NCI-H2196 (cell line): ENCODE measurements at regions not wholly inside any gene's neighbourhood (a gene's known extent, or its start where the extent isn't known, plus 50 kb on each side); places are given as distances from the start of the nearest gene placed in this dataset.
"Not testable (repeated sequence)": the region's sequence is repeated elsewhere in the genome, so short reads cannot be mapped to it uniquely, and the experiment has no call there.

ENCODE experiments used
- DNase-seq: peaks from one replicate; lab custom pipeline; 2025; ENCODE audit not compliant: unreplicated experiment; lab: John Stamatoyannopoulos, UW

GRCh38 chr10:29732918-29733317 is 98.1 kb upstream of the SVIL start:
- DNase-seq: no peak

GRCh38 chr10:29731760-29732159 is 97.0 kb upstream of the SVIL start:
- no peak for DNase-seq

DNA sequence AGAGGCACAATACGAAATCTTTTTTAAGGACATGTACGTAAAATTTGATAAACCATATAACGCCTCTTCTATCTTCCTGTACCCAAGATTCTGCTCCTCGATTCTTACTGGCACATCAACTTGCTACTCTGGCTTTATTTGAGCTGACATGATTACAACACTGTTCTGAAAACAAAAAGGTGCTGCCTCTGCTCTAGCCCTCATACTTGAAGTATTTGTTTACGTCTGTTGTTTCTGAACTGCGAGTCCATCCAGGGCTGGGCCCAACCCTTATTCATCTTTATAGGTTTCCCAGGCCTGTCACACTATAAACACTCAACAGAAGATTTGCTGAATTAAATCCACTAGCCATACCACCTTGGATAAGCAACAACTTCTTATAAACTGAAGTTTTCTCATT is 96.2 kb upstream of the SVIL start:
- DNase-seq: no peak

DNA sequence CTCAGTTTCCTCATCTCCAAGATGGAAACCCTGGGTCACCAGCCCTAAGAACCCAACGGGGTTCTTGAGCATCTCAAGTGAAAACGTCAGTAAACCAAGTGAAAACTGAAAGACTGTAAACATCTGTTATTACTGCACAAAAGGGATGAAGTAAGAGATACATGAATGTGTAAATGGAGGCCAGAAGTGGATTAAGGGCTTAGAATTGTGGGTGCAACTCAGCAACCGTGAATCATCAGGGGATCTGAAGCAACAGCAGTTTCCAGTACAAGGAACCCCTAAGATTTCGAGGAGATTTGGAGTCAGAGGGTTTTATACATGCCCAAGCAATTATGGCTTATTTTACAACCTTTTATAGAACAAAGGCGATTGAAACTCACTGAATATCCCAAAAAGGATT is 95.7 kb upstream of the SVIL start:
- no peak for DNase-seq

- no peak for DNase-seq
Observed at GRCh38 chr10:29728541-29729049, 93.8 kb upstream of the SVIL start.

- not testable (repeated sequence) for DNase-seq
Observed at GRCh38 chr10:29725927-29726326, 91.2 kb upstream of the SVIL start.

- DNase-seq: no peak
Observed at GRCh38 chr10:29725133-29725720, 90.5 kb upstream of the SVIL start.

DNA sequence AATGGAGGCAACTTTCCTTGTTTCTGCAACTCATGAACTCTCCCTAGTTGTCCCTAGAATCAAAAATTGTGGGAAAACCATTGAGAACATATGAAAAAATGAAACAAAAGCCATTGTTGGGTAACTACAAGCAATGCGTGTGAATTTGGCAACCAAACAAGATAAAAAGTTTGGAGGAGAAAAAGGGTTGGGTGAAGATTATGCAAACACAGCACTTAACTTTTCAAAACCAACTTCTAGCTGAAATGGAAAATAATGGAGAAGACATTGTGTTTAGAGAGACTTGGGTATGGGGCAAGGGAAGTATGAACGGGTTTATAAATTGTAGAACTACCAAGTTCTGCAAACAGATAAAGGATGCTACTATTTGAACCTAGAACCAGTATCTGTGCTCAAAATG is 89.0 kb upstream of the SVIL start:
- DNase-seq: no peak

DNA sequence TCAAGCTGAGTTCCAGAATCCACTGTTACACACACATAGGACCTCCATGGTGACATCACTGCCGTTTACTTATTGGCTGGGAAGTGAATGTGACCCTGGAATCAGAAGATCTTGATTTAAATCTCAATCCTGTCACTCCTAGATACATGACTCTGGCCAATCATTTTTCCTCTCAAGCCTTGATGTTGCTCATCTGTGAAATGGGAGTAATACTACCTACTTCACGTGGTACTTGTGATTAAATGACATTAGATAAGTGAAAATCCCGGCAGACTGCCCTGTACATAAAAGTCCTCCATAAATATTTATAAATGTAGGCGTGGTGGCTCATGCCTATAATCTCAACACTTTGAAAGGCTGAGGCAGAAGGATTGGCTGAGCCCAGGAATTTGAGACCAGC is 88.0 kb upstream of the SVIL start:
- no peak for DNase-seq

- DNase-seq: no peak
Observed at GRCh38 chr10:29720149-29720548, 85.4 kb upstream of the SVIL start.

GRCh38 chr10:29719281-29719675 is 84.5 kb upstream of the SVIL start:
- DNase-seq: no peak

DNA sequence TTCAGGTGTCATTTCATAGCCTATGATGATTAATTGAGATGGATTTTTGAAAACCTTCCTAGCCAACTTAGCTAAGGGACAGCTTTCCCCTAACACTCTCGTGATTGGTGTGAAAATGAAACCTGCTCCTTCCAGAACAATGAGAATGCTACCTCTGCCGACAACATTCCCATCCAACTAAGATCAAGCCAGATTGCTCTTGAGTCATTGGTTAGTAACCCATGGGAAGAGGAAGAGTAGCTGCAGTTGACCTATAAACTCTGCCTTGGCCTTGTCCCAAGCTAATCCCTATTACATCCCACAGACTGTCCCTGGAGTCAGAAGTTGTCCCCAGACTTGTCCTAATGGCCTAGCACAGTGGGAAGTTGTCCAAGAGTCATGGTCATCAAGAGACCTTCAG is 80.5 kb upstream of the SVIL start:
- no peak for DNase-seq

DNA sequence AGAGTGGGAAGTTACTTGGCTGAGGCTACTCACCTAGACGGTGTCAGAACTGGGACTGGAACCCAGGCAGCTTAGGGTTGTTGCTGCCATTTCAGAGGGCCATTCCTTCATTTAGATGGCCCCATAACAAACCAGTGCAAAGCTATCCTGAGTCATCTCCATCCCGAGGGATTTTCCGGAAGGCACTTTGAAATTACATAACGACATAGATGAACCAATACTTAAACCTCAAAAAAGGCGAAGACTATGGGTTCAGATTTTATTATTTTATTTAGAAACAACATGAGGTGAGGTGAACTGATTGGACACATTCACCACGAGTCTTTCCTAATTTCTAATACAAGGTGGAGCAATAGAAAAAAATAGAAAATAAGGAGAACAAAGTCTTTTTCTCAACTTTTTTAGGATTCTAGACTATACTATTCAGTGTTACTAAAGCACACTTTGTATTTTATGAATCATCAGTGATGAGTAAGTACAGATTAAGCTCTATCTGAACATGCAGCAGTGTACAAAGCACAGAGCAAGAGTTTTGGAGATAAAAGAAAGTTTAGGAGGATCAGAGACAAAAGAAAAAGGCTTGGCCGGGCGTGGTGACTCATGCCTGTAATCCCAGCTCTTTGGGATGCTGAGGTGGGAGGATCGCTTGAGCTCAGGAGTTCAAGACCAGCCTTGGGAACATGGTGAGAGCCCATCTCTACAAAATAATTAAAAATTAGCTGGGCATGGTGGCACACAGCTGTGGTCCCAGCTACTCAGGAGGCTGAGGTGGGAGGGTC is 79.5 kb upstream of the SVIL start:
- DNase-seq: no peak

DNA sequence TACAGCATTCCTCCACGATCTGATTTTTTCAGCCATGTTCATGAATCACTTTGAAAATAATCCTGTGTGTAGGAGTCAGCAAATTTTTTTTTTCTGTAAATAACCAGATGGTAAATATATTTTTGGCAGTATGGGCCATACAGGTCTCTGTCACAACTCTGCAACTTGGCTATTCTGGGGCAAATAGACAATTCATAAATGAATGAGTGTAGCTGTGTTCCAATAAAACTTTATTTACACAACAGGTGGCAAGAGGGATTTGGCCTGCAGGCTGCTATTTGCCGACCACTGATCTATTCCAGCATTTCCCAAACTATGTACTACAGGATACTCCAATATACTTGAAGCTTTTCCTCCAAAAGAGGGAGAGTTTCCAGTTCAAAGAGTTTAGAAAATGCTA is 78.7 kb upstream of the SVIL start:
- no peak for DNase-seq

DNA sequence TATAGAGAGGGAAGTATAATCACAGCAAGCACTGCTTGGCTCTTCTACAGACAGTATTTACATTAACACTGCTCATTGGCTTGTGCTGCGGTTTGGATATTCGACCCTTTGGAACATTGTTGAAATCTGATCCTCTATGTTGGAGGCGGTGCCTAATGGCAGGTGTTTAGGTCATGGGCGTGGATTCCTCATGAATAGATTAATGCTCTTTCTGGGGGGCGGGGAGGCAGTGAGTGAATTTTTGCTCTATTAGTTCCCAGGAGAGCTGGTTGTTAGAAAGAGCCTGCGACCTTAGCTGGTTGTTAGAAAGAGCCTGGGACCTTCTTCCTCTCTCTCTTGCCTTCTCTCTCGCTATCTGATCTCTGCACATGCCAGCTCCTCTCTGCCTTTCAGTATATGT is 77.3 kb upstream of the SVIL start:
- DNase-seq: peak; percentile 51

GRCh38 chr10:29710128-29710527 is 75.4 kb upstream of the SVIL start:
- no peak for DNase-seq

- DNase-seq: no peak
Observed at GRCh38 chr10:29709484-29710002, 74.8 kb upstream of the SVIL start.

- DNase-seq: no peak
Observed at GRCh38 chr10:29703271-29703670, 68.5 kb upstream of the SVIL start.

DNA sequence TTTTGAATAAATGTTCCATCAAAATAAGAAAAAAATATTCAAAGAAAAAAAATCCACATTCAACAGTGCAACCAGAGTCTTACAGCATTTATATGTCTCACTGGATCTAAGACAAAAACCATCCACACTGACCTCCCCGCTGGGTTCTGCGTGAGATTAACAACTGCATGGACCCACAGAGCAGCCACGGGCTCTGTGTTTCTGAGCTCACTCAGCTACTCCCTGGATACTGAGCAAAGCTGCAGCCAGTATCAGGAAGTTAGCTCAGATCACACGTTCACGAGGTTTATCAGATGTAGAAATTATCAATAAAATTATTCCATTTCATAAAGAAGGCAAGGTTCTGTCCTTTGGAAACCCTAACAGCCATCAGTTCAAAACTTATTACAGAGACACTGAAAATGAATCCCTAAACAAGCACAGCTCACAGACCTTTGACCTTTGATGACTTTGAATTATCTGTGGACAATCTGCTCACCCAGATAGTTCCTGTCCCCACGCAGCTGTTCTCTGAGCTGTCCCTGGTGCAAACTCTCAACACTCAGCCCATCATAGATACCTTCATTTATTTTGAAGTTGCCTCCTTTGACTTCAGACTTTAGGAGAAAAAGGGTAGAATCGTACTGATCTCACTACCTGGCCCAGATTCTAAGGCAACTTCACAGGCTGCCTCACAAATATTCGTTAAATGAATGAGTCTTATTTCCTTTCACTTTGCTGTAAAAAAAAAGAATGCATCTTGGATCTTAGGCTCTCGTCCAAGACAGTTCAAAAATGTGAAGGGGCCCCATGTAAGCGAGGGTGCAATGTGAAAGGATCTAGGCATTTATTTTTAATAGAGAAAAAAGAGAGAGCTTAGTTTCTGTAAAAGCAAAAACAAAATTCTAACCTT is 67.7 kb upstream of the SVIL start:
- DNase-seq: no peak

DNA sequence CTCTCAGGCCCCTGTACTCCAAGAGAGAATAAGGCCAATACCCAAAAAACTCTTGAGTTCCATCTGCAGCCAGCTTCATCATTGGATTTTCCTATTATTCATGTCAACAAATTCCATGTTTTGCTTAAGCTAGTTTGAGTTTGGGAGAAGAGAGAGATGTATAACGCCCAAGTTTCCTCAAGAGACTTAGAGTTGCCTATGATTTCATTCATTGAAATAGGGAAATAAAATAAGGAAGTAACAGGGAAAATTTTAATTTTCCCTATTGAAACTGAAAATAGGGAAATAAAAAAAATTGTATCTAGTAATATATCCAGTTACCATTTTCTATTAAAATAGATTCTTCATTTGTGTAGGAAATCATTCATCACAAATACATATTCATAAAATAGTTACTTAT is 66.5 kb upstream of the SVIL start:
- DNase-seq: no peak

DNA sequence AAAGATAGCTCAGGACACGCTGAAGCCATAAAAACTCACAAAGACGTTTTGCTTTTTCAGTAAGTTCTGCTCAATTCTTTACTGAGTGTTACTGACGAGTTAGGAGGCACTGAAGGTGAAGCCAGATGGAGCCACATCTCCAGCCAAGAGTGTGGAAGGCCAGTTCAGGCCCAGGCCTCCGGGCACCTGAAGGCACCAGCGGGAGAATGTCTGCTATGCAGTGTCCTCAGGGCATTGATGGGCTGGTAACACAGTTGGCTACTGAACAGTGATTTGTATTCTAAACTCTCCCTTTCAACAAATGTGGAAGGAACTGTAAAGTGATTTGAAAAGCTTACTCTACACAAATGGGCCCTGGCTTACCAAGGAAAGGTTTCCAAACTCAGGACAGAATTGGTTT is 64.8 kb upstream of the SVIL start:
- DNase-seq: no peak
